ENCODE measurements at regions not wholly inside any gene's neighbourhood (a gene's known extent, or its start where the extent isn't known, plus 50 kb on each side); places are given as distances from the start of the nearest gene placed in this dataset.

GRCh38 chr1:244322181-244322580 lies 129.5 kb downstream of the ADSS2 start:
- TF ChIP-seq NFRKB (IDR thresholded peaks at IDR 0.05) (no peak), SP1 (IDR thresholded peaks at IDR 0.05) (no peak), FOXA1 (IDR thresholded peaks at IDR 0.05) (no peak), ELF4 (IDR thresholded peaks at IDR 0.05) (no peak), SUZ12 (IDR thresholded peaks at IDR 0.05) (no peak), FOXM1 (IDR thresholded peaks at IDR 0.05; ENCODE audit: borderline replicate concordance) (no peak), CTBP1 (IDR thresholded peaks at IDR 0.05; ENCODE audit: borderline replicate concordance) (no peak), BHLHE40 (IDR thresholded peaks at IDR 0.05; ENCODE audit: borderline replicate concordance) (no peak), HDGF (IDR thresholded peaks at IDR 0.05; ENCODE audit: borderline replicate concordance) (no peak), ARNT (IDR thresholded peaks at IDR 0.05) (no peak)
